GM12864 (cell line): ENCODE measurements at regions not wholly inside any gene's neighbourhood (a gene's known extent, or its start where the extent isn't known, plus 50 kb on each side); places are given as distances from the start of the nearest gene placed in this dataset.

Experiments used
- DNase-seq: peaks from one replicate; pipeline ENCODE4 v3.0.0-alpha.2; 2011; ENCODE audit warnings: low read depth
- H3K4me3 ChIP-seq: 2 replicates; pipeline ENCODE4 v1.5.1; 2011; ENCODE audit warnings: mild to moderate bottlenecking, low read depth, low read length, control low read depth
- TF ChIP-seq, protein P1 (sequence below): IDR thresholded peaks from 2 replicates; pipeline ENCODE4 v1.5.1; 2011; ENCODE audit warnings: low read depth, mild to moderate bottlenecking, moderate library complexity, low read length, control low read depth, inconsistent platforms; ENCODE audit errors: missing control alignments

DNA sequence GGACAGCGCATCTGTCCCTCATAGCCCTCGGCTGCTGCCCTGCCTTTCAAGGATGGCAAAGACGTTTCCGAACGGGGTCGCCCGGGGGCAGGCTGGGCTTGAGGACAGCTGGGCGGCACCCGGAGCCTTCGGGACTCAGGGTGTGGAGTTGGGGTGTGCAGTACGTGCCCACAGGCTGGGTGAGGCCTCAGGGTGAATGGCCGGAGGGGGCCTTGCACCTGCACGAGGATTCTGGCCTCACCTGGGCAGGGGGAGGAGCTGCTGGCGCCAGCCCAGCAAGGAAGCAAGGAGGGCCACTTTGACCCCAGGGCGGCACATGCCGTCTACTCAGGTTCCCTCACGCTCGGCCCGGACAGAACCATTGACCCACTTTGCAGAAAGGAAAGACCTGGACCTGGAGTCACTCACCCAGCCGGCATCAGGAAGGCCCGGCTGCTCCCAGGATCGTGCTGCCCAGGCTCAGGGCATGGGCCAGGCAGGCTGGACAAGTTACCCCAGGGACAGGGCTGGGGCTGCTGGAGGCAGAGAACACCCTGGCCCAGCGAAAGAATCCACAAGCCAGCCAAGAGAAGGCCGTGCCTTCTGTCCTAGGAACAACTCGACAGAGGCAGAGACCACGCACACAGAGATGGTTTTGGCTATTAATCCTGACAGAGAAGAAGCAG lies 65.1 kb upstream of the TTC34 start:
- no peak overlapping the region for H3K4me3 ChIP-seq
- DNase-seq: no peak
- TF ChIP-seq, protein P1, sequence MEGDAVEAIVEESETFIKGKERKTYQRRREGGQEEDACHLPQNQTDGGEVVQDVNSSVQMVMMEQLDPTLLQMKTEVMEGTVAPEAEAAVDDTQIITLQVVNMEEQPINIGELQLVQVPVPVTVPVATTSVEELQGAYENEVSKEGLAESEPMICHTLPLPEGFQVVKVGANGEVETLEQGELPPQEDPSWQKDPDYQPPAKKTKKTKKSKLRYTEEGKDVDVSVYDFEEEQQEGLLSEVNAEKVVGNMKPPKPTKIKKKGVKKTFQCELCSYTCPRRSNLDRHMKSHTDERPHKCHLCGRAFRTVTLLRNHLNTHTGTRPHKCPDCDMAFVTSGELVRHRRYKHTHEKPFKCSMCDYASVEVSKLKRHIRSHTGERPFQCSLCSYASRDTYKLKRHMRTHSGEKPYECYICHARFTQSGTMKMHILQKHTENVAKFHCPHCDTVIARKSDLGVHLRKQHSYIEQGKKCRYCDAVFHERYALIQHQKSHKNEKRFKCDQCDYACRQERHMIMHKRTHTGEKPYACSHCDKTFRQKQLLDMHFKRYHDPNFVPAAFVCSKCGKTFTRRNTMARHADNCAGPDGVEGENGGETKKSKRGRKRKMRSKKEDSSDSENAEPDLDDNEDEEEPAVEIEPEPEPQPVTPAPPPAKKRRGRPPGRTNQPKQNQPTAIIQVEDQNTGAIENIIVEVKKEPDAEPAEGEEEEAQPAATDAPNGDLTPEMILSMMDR: no peak

DNA sequence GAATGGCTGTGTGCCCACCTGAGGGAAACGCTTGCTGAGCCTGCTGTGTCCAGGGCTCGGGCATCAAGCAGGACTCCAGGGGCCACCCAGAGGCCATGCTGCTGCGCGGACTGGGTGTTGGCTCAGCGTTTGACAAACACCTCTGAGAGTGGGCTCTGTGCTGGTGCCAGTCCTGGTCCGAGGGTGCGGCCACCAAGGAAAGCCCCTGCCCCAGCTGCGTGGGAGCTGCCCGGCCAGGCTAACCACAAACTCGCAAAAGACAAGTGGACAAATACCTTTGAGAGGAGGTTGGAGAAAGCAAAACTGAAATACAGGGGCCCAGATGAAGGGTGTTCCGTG lies 65.6 kb upstream of the TTC34 start:
- TF ChIP-seq, protein P1: no peak
- DNase-seq: no peak
- no peak overlapping the region for H3K4me3 ChIP-seq

DNA sequence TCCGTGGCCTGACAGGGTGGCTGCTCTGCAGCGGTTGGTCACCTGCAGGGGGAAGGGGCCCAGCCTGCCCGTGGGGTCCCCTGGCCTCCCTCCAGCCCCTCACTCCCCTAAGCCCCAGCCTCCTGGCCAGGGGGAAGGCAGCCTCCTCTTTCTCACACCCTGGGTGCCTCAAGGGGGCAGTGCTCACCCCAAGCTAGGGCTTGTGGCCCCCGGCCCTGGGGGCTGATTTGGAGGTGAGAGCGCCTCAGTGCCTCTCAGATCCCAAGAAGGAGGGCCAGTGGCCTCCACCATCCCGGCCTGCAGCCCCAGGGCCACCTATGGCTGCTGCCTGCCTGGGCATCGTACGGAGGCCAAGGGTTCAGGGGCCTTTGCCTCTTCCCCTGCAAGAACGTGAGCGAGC lies 66.4 kb upstream of the TTC34 start:
- no peak overlapping the region for H3K4me3 ChIP-seq
- no peak for DNase-seq
- TF ChIP-seq, protein P1: no peak

DNA sequence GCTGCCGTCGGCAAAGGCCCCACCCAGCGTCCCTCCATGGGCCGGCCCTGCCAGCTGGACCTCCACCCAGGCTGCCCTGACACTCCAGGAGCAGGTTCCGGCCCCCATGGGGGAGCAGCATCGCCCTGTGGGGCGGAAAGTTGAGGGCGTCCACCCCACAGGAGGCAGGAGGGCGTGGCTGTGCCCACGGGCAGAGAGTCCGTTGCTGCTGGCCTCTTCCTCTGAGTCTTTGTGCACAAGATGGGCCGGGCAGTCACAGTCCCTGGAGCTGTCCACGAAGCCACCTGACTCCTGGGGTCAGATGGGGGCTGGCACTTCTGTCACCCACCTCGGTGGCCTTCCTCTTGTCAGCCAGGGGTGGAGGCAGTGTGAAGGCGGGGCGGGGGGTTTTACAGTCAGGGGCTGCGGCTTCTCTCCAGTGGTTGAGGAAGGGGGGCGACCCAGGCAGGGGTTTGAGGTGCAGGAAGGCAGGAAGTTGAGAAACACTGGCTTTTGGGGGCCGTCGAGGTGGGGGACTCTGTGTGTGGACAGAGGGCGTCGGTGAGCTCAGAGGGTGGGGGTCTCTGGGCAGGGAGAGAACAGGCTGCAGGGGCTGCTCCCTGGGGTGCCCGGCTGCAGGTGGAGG lies 67.2 kb upstream of the TTC34 start:
- H3K4me3 ChIP-seq: no peak overlapping the region
- TF ChIP-seq, protein P1: no peak
- no peak for DNase-seq

DNA sequence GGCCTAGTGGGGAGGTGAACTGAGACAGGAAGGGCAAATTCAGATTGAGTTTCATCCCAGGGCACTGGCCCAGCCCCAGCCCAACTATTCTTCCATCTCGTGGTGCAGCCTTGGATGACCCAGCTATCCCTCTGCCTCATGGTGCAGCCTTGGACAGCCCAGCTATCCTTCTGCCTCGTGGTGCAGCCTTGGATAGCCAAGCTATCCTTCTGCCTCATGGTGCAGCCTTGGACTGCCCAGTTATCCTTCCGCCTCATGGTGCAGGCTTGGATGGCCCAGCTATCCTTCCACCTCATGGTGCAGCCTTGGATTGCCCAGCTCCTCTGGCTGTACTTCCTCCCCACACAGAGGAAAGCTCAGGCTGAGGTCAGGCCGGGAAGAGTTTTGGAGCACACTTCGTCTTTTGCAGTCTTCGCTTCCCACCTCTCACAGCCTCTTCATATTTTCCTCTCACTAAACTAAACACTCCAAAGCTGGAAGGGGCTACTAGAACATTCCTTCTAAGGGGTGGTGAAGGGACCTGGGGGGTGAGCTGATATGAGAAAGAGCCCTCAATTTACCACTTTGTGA lies 69.8 kb upstream of the TTC34 start:
- DNase-seq: no peak
- TF ChIP-seq, protein P1: no peak
- no peak overlapping the region for H3K4me3 ChIP-seq

DNA sequence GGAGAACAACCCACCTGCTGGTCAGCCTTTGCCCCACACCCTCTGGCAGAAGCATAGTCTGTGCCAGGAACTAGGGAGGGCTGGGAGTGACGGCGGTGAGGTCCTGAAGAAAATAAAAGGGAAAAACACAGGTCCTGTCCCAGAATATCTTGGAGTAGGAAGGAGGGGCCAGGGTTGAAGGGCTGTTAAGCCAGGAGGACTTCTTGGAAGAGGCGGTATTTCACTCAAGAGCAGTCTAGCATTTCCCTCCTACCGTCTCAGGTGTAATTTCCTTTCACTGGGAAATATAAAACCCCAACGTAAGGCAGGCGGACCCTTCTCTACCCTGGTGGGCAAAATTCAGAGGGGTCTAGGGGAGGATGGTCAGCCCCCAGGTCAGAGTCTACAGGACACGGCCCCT lies 72.7 kb upstream of the TTC34 start:
- no peak overlapping the region for H3K4me3 ChIP-seq
- TF ChIP-seq, protein P1: no peak
- DNase-seq: no peak
